ENCODE measurements at regions not wholly inside any gene's neighbourhood (a gene's known extent, or its start where the extent isn't known, plus 50 kb on each side); places are given as distances from the start of the nearest gene placed in this dataset.

GRCh38 chr3:194936659-194937058 lies 251.0 kb downstream of the FAM43A start:
- peaks cover 0 to 9% (median 8%) of the 10 kb centered on the region in 3 donors for H3K9me3 ChIP-seq (ENCODE audit: control extremely low read depth in 1 of 3, control insufficient read depth in 2 of 3, insufficient read depth in 1 of 3, low read length in 2 of 3)
- H2AFZ ChIP-seq (ENCODE audit: insufficient read depth, low read depth, low read length, poor library complexity, severe bottlenecking): no peak overlapping the region
- H3K4me1 Mint-ChIP-seq: peaks cover 10% of the 10 kb centered on the region
- no peak overlapping the region for H3K9ac ChIP-seq (ENCODE audit: low read length)
- TF ChIP-seq CTCF (IDR thresholded peaks at IDR 0.05) (no peak), EZH2 (IDR thresholded peaks at IDR 0.05; ENCODE audit: borderline replicate concordance, insufficient read depth, low read depth, low read length, poor library complexity, severe bottlenecking) (no peak)
- H3K79me2 ChIP-seq (ENCODE audit: control insufficient read depth, insufficient read depth, low read length): no peaks in the 10 kb centered on the region
- ATAC-seq (ENCODE audit: low read depth): no peak
- H3K27ac Mint-ChIP-seq: no peak overlapping the region
- H3K4me3 Mint-ChIP-seq: no peak overlapping the region
- peaks cover 5% of the 10 kb centered on the region for H3K9me3 Mint-ChIP-seq (ENCODE audit: insufficient read depth)
- no peak for DNase-seq
- WGBS (ENCODE audit: insufficient coverage): 72% methylated on average over 4 of the region's 4 CpGs
- no peak overlapping the region for H3K4me2 ChIP-seq (replicated peaks; ENCODE audit: low read depth, low read length, poor library complexity, severe bottlenecking)
- no peak overlapping the region for H3K27ac ChIP-seq (ENCODE audit: low read length in 2 of 2)
- ChIA-PET CTCF (interaction anchor here (1.3 to 1.5 kb wide), 2 partner anchors 9 to 254 kb away, joined by 3 to 5 read pairs; no protein-coding TSS in a partner anchor), POLR2A (no interaction called here)
- intact Hi-C loops (cut with micrococcal nuclease): no loop called here
- peaks cover under 1 to 10% of the 10 kb centered on the region in 2 donors for H3K4me1 ChIP-seq (ENCODE audit: control insufficient read depth in 2 of 2, insufficient read depth in 2 of 2, low read length in 2 of 2)
- H3K4me3 ChIP-seq (ENCODE audit: control extremely low read depth in 1 of 5, extremely low read depth in 1 of 5, insufficient read depth in 1 of 5, low read depth in 2 of 5, low read length in 4 of 5): no peak overlapping the region
- H3K36me3 ChIP-seq (replicated peaks in 1 of 2; ENCODE audit: control extremely low read depth in 1 of 2, control insufficient read depth in 1 of 2, extremely low read depth in 1 of 2, insufficient read depth in 2 of 2, low read length in 1 of 2): no peaks in the 10 kb centered on the region
- H4K20me1 ChIP-seq (ENCODE audit: control insufficient read depth, insufficient read depth, low read length, poor library complexity, severe bottlenecking): no peaks in the 10 kb centered on the region
- H3K27me3 Mint-ChIP-seq: peaks cover 36% of the 10 kb centered on the region
- H3K27me3 ChIP-seq (replicated peaks in 1 of 4; ENCODE audit: control extremely low read depth in 1 of 4, control insufficient read depth in 3 of 4, insufficient read depth in 4 of 4, low read length in 3 of 4): peaks cover 0 to 9% (median 0%) of the 10 kb centered on the region in 4 experiments

- ATAC-seq (ENCODE audit: low read depth) (no peak), DNase-seq (no peak)
- Histone ChIP-seq H3K9ac (ENCODE audit: low read length) (no peak overlapping the region), H3K9me3 (ENCODE audit: control extremely low read depth in 1 of 3, control insufficient read depth in 2 of 3, insufficient read depth in 1 of 3, low read length in 2 of 3) (peaks cover 0 to 9% (median 8%) of the 10 kb centered on the region in 3 donors), H3K27me3 (replicated peaks in 1 of 4; ENCODE audit: control extremely low read depth in 1 of 4, control insufficient read depth in 3 of 4, insufficient read depth in 4 of 4, low read length in 3 of 4) (peaks cover 0 to 9% (median 0%) of the 10 kb centered on the region in 4 experiments), H3K79me2 (ENCODE audit: control insufficient read depth, insufficient read depth, low read length) (no peaks in the 10 kb centered on the region), H3K4me2 (replicated peaks; ENCODE audit: low read depth, low read length, poor library complexity, severe bottlenecking) (no peak overlapping the region), H3K27ac (ENCODE audit: low read length in 2 of 2) (no peak overlapping the region), H2AFZ (ENCODE audit: insufficient read depth, low read depth, low read length, poor library complexity, severe bottlenecking) (no peak overlapping the region), H3K4me3 (ENCODE audit: control extremely low read depth in 1 of 5, extremely low read depth in 1 of 5, insufficient read depth in 1 of 5, low read depth in 2 of 5, low read length in 4 of 5) (no peak overlapping the region), H3K4me1 (ENCODE audit: control insufficient read depth in 2 of 2, insufficient read depth in 2 of 2, low read length in 2 of 2) (peaks cover 5 to 15% of the 10 kb centered on the region in 2 donors), H3K36me3 (replicated peaks in 1 of 2; ENCODE audit: control extremely low read depth in 1 of 2, control insufficient read depth in 1 of 2, extremely low read depth in 1 of 2, insufficient read depth in 2 of 2, low read length in 1 of 2) (no peaks in the 10 kb centered on the region), H4K20me1 (ENCODE audit: control insufficient read depth, insufficient read depth, low read length, poor library complexity, severe bottlenecking) (no peaks in the 10 kb centered on the region)
- no peak for TF ChIP-seq CTCF (IDR thresholded peaks at IDR 0.05)
- no peak for TF ChIP-seq EZH2 (IDR thresholded peaks at IDR 0.05; ENCODE audit: borderline replicate concordance, insufficient read depth, low read depth, low read length, poor library complexity, severe bottlenecking)
- Mint-ChIP-seq H3K9me3 (ENCODE audit: insufficient read depth) (peaks cover 3% of the 10 kb centered on the region), H3K4me1 (peaks cover 13% of the 10 kb centered on the region), H3K27me3 (peaks cover 31% of the 10 kb centered on the region), H3K4me3 (no peak overlapping the region), H3K27ac (no peak overlapping the region)
- intact Hi-C loops (cut with micrococcal nuclease): no loop called here
- POLR2A ChIA-PET: no interaction called here
- WGBS (ENCODE audit: insufficient coverage): 82% methylated on average over 5 of the region's 5 CpGs
- CTCF ChIA-PET: interaction anchor here (1.3 to 1.5 kb wide), 2 partner anchors 10 to 255 kb away, joined by 3 to 5 read pairs; no protein-coding TSS in a partner anchor
Measured at GRCh38 chr3:194937144-194937543, 251.5 kb downstream of the FAM43A start.

Data from B cell (primary cell).